WTC11 (cell line): ENCODE measurements at regions not wholly inside any gene's neighbourhood (a gene's known extent, or its start where the extent isn't known, plus 50 kb on each side); places are given as distances from the start of the nearest gene placed in this dataset.

ENCODE experiments used
- ATAC-seq: fragments of 200-7000 bp; cut with Tn5 transposase; 2 replicates; pipeline ENCODE4 v1.10.0; 2021; ENCODE audit warnings: mild to moderate bottlenecking, moderate library complexity
- CTCF ChIA-PET: fragments of 300-600 bp; sonication (Branson Sonifier 250); formaldehyde crosslinking; loops from one replicate; lab custom pipeline; 2021; ENCODE audit warnings: antibody characterized with exemption; lab: Charles Lee
- POLR2A ChIA-PET: fragments of 350-600 bp; sonication (Branson Sonifier 250); formaldehyde crosslinking; loops from one replicate; lab custom pipeline; 2021; ENCODE audit warnings: antibody characterized with exemption; lab: Charles Lee
- DNase-seq: peaks from one replicate; pipeline ENCODE4 v3.0.0; 2021; ENCODE audit warnings: low spot score
- H3K27ac Mint-ChIP-seq: 2 replicates; pipeline ENCODE4 v1.8.0; 2021; ENCODE audit warnings: mixed read lengths
- H3K27me3 Mint-ChIP-seq: 2 replicates; pipeline ENCODE4 v1.8.0; 2021; ENCODE audit warnings: low read depth, mild to moderate bottlenecking, moderate library complexity, mixed read lengths
- H3K36me3 Mint-ChIP-seq: 2 replicates; pipeline ENCODE4 v1.8.0; 2021; ENCODE audit warnings: mixed read lengths
- H3K4me1 Mint-ChIP-seq: 2 replicates; pipeline ENCODE4 v1.8.0; 2022; ENCODE audit warnings: mixed read lengths
- H3K4me3 Mint-ChIP-seq: 2 replicates; pipeline ENCODE4 v1.8.0; 2021; ENCODE audit warnings: mild to moderate bottlenecking, moderate library complexity, mixed read lengths
- H3K9me3 Mint-ChIP-seq: 2 replicates; pipeline ENCODE4 v1.8.0; 2021; ENCODE audit warnings: mixed read lengths
- AR ChIP-seq: fragments of 250-450 bp; sonication (Bioruptor Pico); IDR thresholded peaks from 2 replicates; pipeline ENCODE4 v1.9.0; 2021; ENCODE audit warnings: mild to moderate bottlenecking
- CREB1 ChIP-seq: sonication (generic); formaldehyde crosslinking; IDR thresholded peaks from 2 replicates; pipeline ENCODE4 v1.8.0; 2023; ENCODE audit warnings: mild to moderate bottlenecking, missing genetic modification reagents
- ELF4 ChIP-seq: sonication (generic); formaldehyde crosslinking; IDR thresholded peaks from 2 replicates; pipeline ENCODE4 v1.8.1; 2022; ENCODE audit warnings: low read depth, mild to moderate bottlenecking, moderate library complexity, missing genetic modification reagents
- EMX1 ChIP-seq: fragments of 250-450 bp; sonication (Bioruptor Pico); IDR thresholded peaks from 2 replicates; pipeline ENCODE4 v1.8.0; 2021; ENCODE audit warnings: mild to moderate bottlenecking
- FOXJ3 ChIP-seq: sonication (generic); formaldehyde crosslinking; IDR thresholded peaks from 2 replicates; pipeline ENCODE4 v1.9.0; 2021; ENCODE audit warnings: missing genetic modification reagents, mild to moderate bottlenecking, borderline replicate concordance
- FOXP4 ChIP-seq: sonication (generic); formaldehyde crosslinking; IDR thresholded peaks from 2 replicates; pipeline ENCODE4 v1.8.0; 2022; ENCODE audit warnings: mild to moderate bottlenecking, missing genetic modification reagents
- GTF2I ChIP-seq: fragments of 250-450 bp; sonication (Bioruptor Pico); conservative IDR thresholded peaks from 2 replicates; pipeline ENCODE4 v1.4.0; 2021; ENCODE audit warnings: mild to moderate bottlenecking
- HMGA2 ChIP-seq: fragments of 250-450 bp; sonication (Bioruptor Pico); IDR thresholded peaks from 2 replicates; pipeline ENCODE4 v1.4.0; 2021; ENCODE audit warnings: mild to moderate bottlenecking, moderate library complexity
- IRF1 ChIP-seq: sonication (generic); formaldehyde crosslinking; IDR thresholded peaks from 2 replicates; pipeline ENCODE4 v1.8.0; 2023; ENCODE audit warnings: missing genetic modification reagents
- MYBL2 ChIP-seq: sonication (generic); formaldehyde crosslinking; IDR thresholded peaks from 2 replicates; pipeline ENCODE4 v1.8.1; 2023; ENCODE audit warnings: mild to moderate bottlenecking, moderate library complexity, missing genetic modification reagents
- NFATC4 ChIP-seq: fragments of 250-450 bp; sonication (Bioruptor Pico); IDR thresholded peaks from 2 replicates; pipeline ENCODE4 v1.9.0; 2021; ENCODE audit warnings: mild to moderate bottlenecking
- SP1 ChIP-seq: sonication (generic); formaldehyde crosslinking; conservative IDR thresholded peaks from 2 replicates; pipeline ENCODE4 v1.8.1; 2022; ENCODE audit warnings: missing genetic modification reagents
- ZBTB21 ChIP-seq: sonication (generic); formaldehyde crosslinking; IDR thresholded peaks from 2 replicates; pipeline ENCODE4 v1.8.1; 2023; ENCODE audit warnings: mild to moderate bottlenecking, missing genetic modification reagents, borderline replicate concordance
- ZBTB43 ChIP-seq: sonication (generic); formaldehyde crosslinking; IDR thresholded peaks from 2 replicates; pipeline ENCODE4 v1.8.1; 2023; ENCODE audit warnings: mild to moderate bottlenecking, missing genetic modification reagents
- ZNF232 ChIP-seq: sonication (generic); formaldehyde crosslinking; IDR thresholded peaks from 2 replicates; pipeline ENCODE4 v1.8.0; 2022; ENCODE audit warnings: mild to moderate bottlenecking, missing genetic modification reagents
- ZNF317 ChIP-seq: sonication (generic); formaldehyde crosslinking; IDR thresholded peaks from 2 replicates; pipeline ENCODE4 v1.8.1; 2023; ENCODE audit warnings: low read depth, mild to moderate bottlenecking, moderate library complexity, missing genetic modification reagents, borderline replicate concordance
- ZNF396 ChIP-seq: fragments of 250-450 bp; sonication (Bioruptor Pico); IDR thresholded peaks from 2 replicates; pipeline ENCODE4 v1.8.0; 2021; ENCODE audit warnings: mild to moderate bottlenecking, moderate library complexity, borderline replicate concordance
- ZNF423 ChIP-seq: fragments of 250-450 bp; sonication (Bioruptor Pico); IDR thresholded peaks from 2 replicates; pipeline ENCODE4 v2.1.2; 2022; ENCODE audit warnings: mild to moderate bottlenecking, moderate library complexity
- ZNF425 ChIP-seq: fragments of 250-450 bp; sonication (Bioruptor Pico); conservative IDR thresholded peaks from 2 replicates; pipeline ENCODE4 v1.9.0; 2021; ENCODE audit warnings: mild to moderate bottlenecking
- ZNF512 ChIP-seq: sonication (generic); formaldehyde crosslinking; IDR thresholded peaks from 2 replicates; pipeline ENCODE4 v1.8.1; 2022; ENCODE audit warnings: missing genetic modification reagents, borderline replicate concordance

- no peak for TF ChIP-seq FOXJ3 (CRISPR knock-in tag)
- TF ChIP-seq GTF2I (CRISPR knock-in tag): no peak
- TF ChIP-seq, all 79 proteins: peak for 0
These were observed 488.7 kb upstream of the ACVR2A start (continued) for GRCh38 chr2:147356157-147356556.

GRCh38 chr2:147355706-147356105 lies 489.1 kb upstream of the ACVR2A start:
- Mint-ChIP-seq H3K27ac (no peak overlapping the region), H3K36me3 (no peaks in the 10 kb centered on the region), H3K9me3 (no peaks in the 10 kb centered on the region), H3K4me1 (no peaks in the 10 kb centered on the region), H3K27me3 (no peaks in the 10 kb centered on the region), H3K4me3 (no peak overlapping the region)
- peak; percentile 39 for ATAC-seq
- ChIA-PET POLR2A (no interaction called here), CTCF (no interaction called here)
- no peak for DNase-seq
- no peak for TF ChIP-seq CREB1 (CRISPR knock-in tag)
- no peak for TF ChIP-seq IRF1
- TF ChIP-seq ZNF512 (CRISPR knock-in tag): no peak
- TF ChIP-seq AR (CRISPR knock-in tag): no peak
- no peak for TF ChIP-seq ZNF425 (CRISPR knock-in tag)
- TF ChIP-seq NFATC4 (CRISPR knock-in tag): no peak
- TF ChIP-seq ELF4: no peak
- TF ChIP-seq MYBL2: no peak
- TF ChIP-seq ZBTB43 (CRISPR knock-in tag): no peak
- no peak for TF ChIP-seq HMGA2 (CRISPR knock-in tag)
- TF ChIP-seq SP1 (CRISPR knock-in tag): no peak
- no peak for TF ChIP-seq ZNF423 (CRISPR knock-in tag)
- no peak for TF ChIP-seq ZNF232 (CRISPR knock-in tag)
- no peak for TF ChIP-seq ZBTB21 (CRISPR knock-in tag)
- TF ChIP-seq ZNF396 (CRISPR knock-in tag): no peak
- no peak for TF ChIP-seq FOXP4
- TF ChIP-seq EMX1 (CRISPR knock-in tag): no peak
- no peak for TF ChIP-seq GTF2I (CRISPR knock-in tag)
- no peak for TF ChIP-seq ZNF317 (CRISPR knock-in tag)
